ENCODE measurements at regions not wholly inside any gene's neighbourhood (a gene's known extent, or its start where the extent isn't known, plus 50 kb on each side); places are given as distances from the start of the nearest gene placed in this dataset.

GRCh38 chr15:69823223-69823907 is 274.4 kb downstream of the TLE3 start:
- TF ChIP-seq POLR2A (IDR thresholded peaks at IDR 0.05; ENCODE audit: low read depth, low read length) (no peak), POLR2AphosphoS5 (IDR thresholded peaks at IDR 0.05; ENCODE audit: low read depth, low read length) (no peak), TAF1 (IDR thresholded peaks at IDR 0.05; ENCODE audit: low read depth, low read length) (no peak), SPI1 (IDR thresholded peaks at IDR 0.05; ENCODE audit: low read depth, low read length) (no peak), PAX5 (IDR thresholded peaks at IDR 0.05; ENCODE audit: insufficient read depth, low read length, severe bottlenecking) (no peak)
